HepG2 (cell line): ENCODE measurements at regions not wholly inside any gene's neighbourhood (a gene's known extent, or its start where the extent isn't known, plus 50 kb on each side); places are given as distances from the start of the nearest gene placed in this dataset.

Source experiments
- ATF5 ChIP-seq: sonication (generic); formaldehyde crosslinking; IDR thresholded peaks from 2 replicates; pipeline ENCODE4 v1.4.0; 2020; ENCODE audit warnings: mild to moderate bottlenecking, low read depth, missing genetic modification reagents
- CBX5 ChIP-seq: sonication (generic); formaldehyde crosslinking; IDR thresholded peaks from 2 replicates; pipeline ENCODE4 v1.4.0; 2020; ENCODE audit warnings: missing genetic modification reagents, borderline replicate concordance
- HNF4G ChIP-seq, 2 experiments: sonication (generic) in 1 of 2; formaldehyde crosslinking in 1 of 2; IDR thresholded peaks; 2 replicates each; pipeline versions ENCODE4 v1.4.0 to v1.6.1; 2011 to 2020; ENCODE audit warnings: borderline replicate concordance in 2 of 2, low read depth in 2 of 2, mild to moderate bottlenecking in 2 of 2, low read length in 1 of 2, missing genetic modification reagents in 1 of 2, moderate library complexity in 1 of 2
- KDM2A ChIP-seq: sonication (generic); formaldehyde crosslinking; IDR thresholded peaks from 2 replicates; pipeline ENCODE4 v1.4.0; 2020; ENCODE audit warnings: low read depth, missing genetic modification reagents, borderline replicate concordance
- KLF12 ChIP-seq: sonication (generic); formaldehyde crosslinking; IDR thresholded peaks from 2 replicates; pipeline ENCODE4 v1.4.0; 2020; ENCODE audit warnings: missing genetic modification reagents, borderline replicate concordance
- NFKBIZ ChIP-seq: IDR thresholded peaks from 2 replicates; pipeline ENCODE4 v1.6.1; 2018; ENCODE audit warnings: missing genetic modification reagents, missing compliant biosample characterization
- PHF20 ChIP-seq: sonication (generic); formaldehyde crosslinking; IDR thresholded peaks from 2 replicates; pipeline ENCODE4 v1.5.0; 2020; ENCODE audit warnings: mild to moderate bottlenecking, missing genetic modification reagents
- RARA ChIP-seq: IDR thresholded peaks from 2 replicates; pipeline ENCODE4 v1.6.1; 2016; ENCODE audit warnings: missing genetic modification reagents, missing compliant biosample characterization
- RCOR2 ChIP-seq: IDR thresholded peaks from 2 replicates; pipeline ENCODE4 v1.6.1; 2016; ENCODE audit warnings: missing biosample characterization, missing genetic modification reagents
- RFXAP ChIP-seq: sonication (generic); formaldehyde crosslinking; IDR thresholded peaks from 2 replicates; pipeline ENCODE4 v1.4.0; 2020; ENCODE audit warnings: missing genetic modification reagents, borderline replicate concordance
- SOX5 ChIP-seq: IDR thresholded peaks from 2 replicates; pipeline ENCODE4 v1.6.1; 2016; ENCODE audit warnings: borderline replicate concordance
- SP4 ChIP-seq: sonication (generic); formaldehyde crosslinking; IDR thresholded peaks from 2 replicates; pipeline ENCODE4 v1.8.1; 2023; ENCODE audit warnings: mild to moderate bottlenecking, missing genetic modification reagents
- TMF1 ChIP-seq: sonication (generic); formaldehyde crosslinking; IDR thresholded peaks from 2 replicates; pipeline ENCODE4 v1.8.1; 2022; ENCODE audit warnings: low read depth, missing genetic modification reagents
- TP53 ChIP-seq: sonication (generic); formaldehyde crosslinking; conservative IDR thresholded peaks from 2 replicates; pipeline ENCODE4 v1.4.0; 2020; ENCODE audit warnings: missing genetic modification reagents
- TRIM22 ChIP-seq: fragments of 450-650 bp; IDR thresholded peaks from 2 replicates; pipeline ENCODE4 v1.6.1; 2017
- ZFP91 ChIP-seq: sonication (generic); formaldehyde crosslinking; IDR thresholded peaks from 2 replicates; pipeline ENCODE4 v1.9.0; 2022; ENCODE audit warnings: missing genetic modification reagents, mild to moderate bottlenecking, borderline replicate concordance
- ZNF3 ChIP-seq: IDR thresholded peaks from 2 replicates; pipeline ENCODE4 v1.7.0; 2017; ENCODE audit warnings: inconsistent platforms
- ZNF337 ChIP-seq: sonication (generic); formaldehyde crosslinking; IDR thresholded peaks from 2 replicates; pipeline ENCODE4 v1.5.1; 2020; ENCODE audit warnings: missing genetic modification reagents, low read depth, mild to moderate bottlenecking, borderline replicate concordance
- ZNF44 ChIP-seq: sonication (generic); formaldehyde crosslinking; IDR thresholded peaks from 2 replicates; pipeline ENCODE4 v1.5.1; 2020; ENCODE audit warnings: mild to moderate bottlenecking, missing genetic modification reagents
- ZNF7 ChIP-seq: IDR thresholded peaks from 2 replicates; pipeline ENCODE4 v1.6.1; 2016; ENCODE audit warnings: missing biosample characterization, missing genetic modification reagents
- ZNF709 ChIP-seq: sonication (generic); formaldehyde crosslinking; IDR thresholded peaks from 2 replicates; pipeline ENCODE4 v1.5.0; 2020; ENCODE audit warnings: mild to moderate bottlenecking, missing genetic modification reagents
- ZNF773 ChIP-seq: sonication (generic); formaldehyde crosslinking; IDR thresholded peaks from 2 replicates; pipeline ENCODE4 v1.4.0; 2020; ENCODE audit warnings: missing genetic modification reagents, borderline replicate concordance
- ZNF780A ChIP-seq: sonication (generic); formaldehyde crosslinking; IDR thresholded peaks from 2 replicates; pipeline ENCODE4 v1.8.0; 2022; ENCODE audit warnings: mild to moderate bottlenecking, missing genetic modification reagents, moderate library complexity
- ZNF816 ChIP-seq: sonication (generic); formaldehyde crosslinking; IDR thresholded peaks from 2 replicates; pipeline ENCODE4 v1.8.0; 2022; ENCODE audit warnings: missing genetic modification reagents, mild to moderate bottlenecking, borderline replicate concordance
- ZSCAN20 ChIP-seq: sonication (generic); formaldehyde crosslinking; IDR thresholded peaks from 2 replicates; pipeline ENCODE4 v1.4.0; 2020; ENCODE audit warnings: missing genetic modification reagents, mild to moderate bottlenecking, borderline replicate concordance

- TF ChIP-seq TRIM22 (no peak), ZNF816 (CRISPR knock-in tag) (peak; percentile 63; the same call in 1 of the 2 replicates), TMF1 (CRISPR knock-in tag) (no peak), SP4 (CRISPR knock-in tag) (no peak), NFKBIZ (CRISPR knock-in tag) (no peak; the same call in none of the 2 replicates), ATF5 (CRISPR knock-in tag) (no peak), ZNF44 (CRISPR knock-in tag) (no peak), ZNF780A (CRISPR knock-in tag) (no peak), RCOR2 (CRISPR knock-in tag) (peak; percentile 74), PHF20 (CRISPR knock-in tag) (no peak), KLF12 (CRISPR knock-in tag) (no peak), RFXAP (CRISPR knock-in tag) (no peak), KDM2A (peak; percentile 48), CBX5 (peak; percentile 52; the same call in 1 of the 2 replicates), ZSCAN20 (CRISPR knock-in tag) (no peak), SOX5 (CRISPR knock-in tag) (peak; percentile 95), HNF4G (IDR thresholded peaks at IDR 0.05; ENCODE audit: borderline replicate concordance, low read depth, low read length) (peak; percentile 69; the same call in 1 of the 2 replicates), HNF4G (CRISPR knock-in tag; IDR thresholded peaks at IDR 0.05; ENCODE audit: borderline replicate concordance, low read depth) (peak; percentile 78; the same call in 1 of the 2 replicates), ZNF3 (CRISPR knock-in tag) (no peak), ZNF709 (CRISPR knock-in tag) (no peak), RARA (CRISPR knock-in tag) (peak; percentile 83), ZFP91 (CRISPR knock-in tag) (no peak; the same call in 1 of the 2 replicates), ZNF7 (CRISPR knock-in tag) (no peak), ZNF337 (CRISPR knock-in tag) (no peak; the same call in 1 of the 2 replicates), TP53 (CRISPR knock-in tag) (0 out of 2 replicates have a peak, but pooled peaks have one; percentile 51), ZNF773 (CRISPR knock-in tag) (no peak)
Observed at GRCh38 chr2:224145751-224146355, 106.8 kb upstream of the SERPINE2 start (continued).
